ENCODE measurements at regions not wholly inside any gene's neighbourhood (a gene's known extent, or its start where the extent isn't known, plus 50 kb on each side); places are given as distances from the start of the nearest gene placed in this dataset.
A peak's percentile ranks its signal among the peaks of the same experiment; 100 is the strongest.
"Not testable (repeated sequence)": the region's sequence is repeated elsewhere in the genome, so short reads cannot be mapped to it uniquely, and the experiment has no call there.

GRCh38 chr7:101743241-101743994 is 74.0 kb upstream of the CUX1 start:
- DNase-seq (ENCODE audit: low read depth): peak; percentile 41

GRCh38 chr7:101743995-101744360 is 73.4 kb upstream of the CUX1 start:
- no peak for DNase-seq (ENCODE audit: low read depth)

GRCh38 chr7:101744588-101744987 is 72.8 kb upstream of the CUX1 start:
- no peak for DNase-seq (ENCODE audit: low read depth)

- no peak for DNase-seq (ENCODE audit: low read depth)
Observed at GRCh38 chr7:101746314-101746713, 71.1 kb upstream of the CUX1 start.

- DNase-seq (ENCODE audit: low read depth): no peak
Observed at GRCh38 chr7:101747053-101747878, 70.2 kb upstream of the CUX1 start.

- no peak for DNase-seq (ENCODE audit: low read depth)
Observed at GRCh38 chr7:101747879-101748345, 69.5 kb upstream of the CUX1 start.

GRCh38 chr7:101749891-101750290 is 67.5 kb upstream of the CUX1 start:
- DNase-seq (ENCODE audit: low read depth): no peak

- no peak for DNase-seq (ENCODE audit: low read depth)
Observed at GRCh38 chr7:101753316-101753715, 64.1 kb upstream of the CUX1 start.

GRCh38 chr7:101754424-101755159 is 62.8 kb upstream of the CUX1 start:
- no peak for DNase-seq (ENCODE audit: low read depth)

GRCh38 chr7:101757879-101758278 is 59.5 kb upstream of the CUX1 start:
- DNase-seq (ENCODE audit: low read depth): no peak

GRCh38 chr7:101758519-101758918 is 58.9 kb upstream of the CUX1 start:
- not testable (repeated sequence) for DNase-seq (ENCODE audit: low read depth)

GRCh38 chr7:101764221-101764620 is 53.2 kb upstream of the CUX1 start:
- no peak for DNase-seq (ENCODE audit: low read depth)

GRCh38 chr7:101767544-101767943 is 49.9 kb upstream of the CUX1 start:
- no peak for DNase-seq (ENCODE audit: low read depth)

All from activated T-cell treated with anti-CD3 and anti-CD28 coated beads for 24 hours (primary cell).